Activated T-helper 1 cell treated with Interleukin-2 at 50 U/mL for 16 hours (primary cell): ENCODE measurements at regions not wholly inside any gene's neighbourhood (a gene's known extent, or its start where the extent isn't known, plus 50 kb on each side); places are given as distances from the start of the nearest gene placed in this dataset.
"Not testable (repeated sequence)": the region's sequence is repeated elsewhere in the genome, so short reads cannot be mapped to it uniquely, and the experiment has no call there.

Source experiments
- DNase-seq: peaks from one replicate; pipeline ENCODE4 v3.0.0-alpha.2; 2020; ENCODE audit warnings: low read depth

- no peak for DNase-seq
Measured at GRCh38 chr7:66539902-66540375, 88.7 kb upstream of the KCTD7 start.

DNA sequence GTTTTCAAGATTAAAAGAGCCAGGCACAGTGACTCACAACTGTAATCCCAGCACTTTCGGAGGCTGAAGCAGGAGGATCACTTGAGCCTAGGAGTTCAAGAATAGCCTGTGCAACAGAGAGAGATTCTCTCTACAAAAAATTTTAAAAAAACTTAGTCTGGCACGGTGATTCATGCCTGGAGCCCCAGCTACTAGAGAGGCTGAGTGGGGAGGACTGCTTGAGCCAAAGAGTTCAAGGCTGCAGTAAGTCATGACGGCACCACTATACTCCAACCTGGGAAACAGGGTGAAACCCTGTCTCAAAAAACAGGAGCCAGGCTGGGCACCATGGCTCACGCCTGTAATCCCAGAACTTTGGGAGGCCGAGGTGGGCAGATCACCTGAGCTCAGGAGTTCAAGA lies 86.6 kb upstream of the KCTD7 start:
- no peak for DNase-seq

- DNase-seq = no peak
Measured at GRCh38 chr7:66542528-66543269, 86.0 kb upstream of the KCTD7 start.

DNA sequence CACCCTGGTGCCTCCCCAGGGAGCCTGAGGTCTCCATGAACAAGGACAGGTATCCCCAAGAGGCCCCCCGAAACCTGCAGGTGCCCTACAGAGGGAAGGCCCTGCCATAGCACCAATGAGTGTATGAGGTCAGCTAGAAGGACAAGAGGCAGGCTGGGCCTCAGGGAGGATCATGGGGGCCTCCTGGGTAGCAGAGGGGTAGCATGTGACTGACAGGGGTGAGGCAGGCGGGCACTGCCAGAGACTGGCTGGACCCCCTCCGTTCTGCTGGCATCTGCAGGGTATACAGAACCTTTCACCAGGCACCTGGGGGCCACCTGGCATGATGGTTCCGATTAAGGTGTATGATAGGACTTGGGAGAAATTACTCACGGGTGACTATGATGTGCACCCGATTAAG lies 79.2 kb upstream of the KCTD7 start:
- no peak for DNase-seq

DNA sequence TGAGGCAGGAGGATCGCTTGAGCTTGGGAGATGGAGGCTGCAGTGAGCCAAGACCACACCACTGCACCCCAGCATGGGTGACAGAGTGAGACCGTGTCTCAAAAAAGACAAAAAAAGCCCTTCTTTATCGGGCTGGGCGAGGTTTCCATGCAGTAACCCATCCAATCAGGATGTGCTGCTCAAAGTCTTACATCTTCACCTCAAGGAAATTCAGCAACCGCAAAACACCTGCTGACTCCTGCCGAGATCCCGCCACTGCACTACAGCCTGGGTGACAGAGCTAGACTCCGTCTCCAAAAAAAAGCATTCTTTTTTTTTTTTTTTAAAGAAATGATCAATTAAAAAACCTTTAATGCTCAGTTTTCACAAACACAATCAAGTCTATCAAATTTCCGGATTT lies 75.7 kb upstream of the KCTD7 start:
- DNase-seq = no peak

GRCh38 chr7:66553675-66554074 lies 75.0 kb upstream of the KCTD7 start:
- DNase-seq = not testable (repeated sequence)

- DNase-seq = not testable (repeated sequence)
Measured at GRCh38 chr7:66554291-66554690, 74.4 kb upstream of the KCTD7 start.

GRCh38 chr7:66554842-66555430 lies 73.7 kb upstream of the KCTD7 start:
- DNase-seq = not testable (repeated sequence)

- DNase-seq = no peak
Measured at GRCh38 chr7:66556177-66556548, 72.5 kb upstream of the KCTD7 start.

- no peak for DNase-seq
Measured at GRCh38 chr7:66556549-66557213, 72.0 kb upstream of the KCTD7 start.

DNA sequence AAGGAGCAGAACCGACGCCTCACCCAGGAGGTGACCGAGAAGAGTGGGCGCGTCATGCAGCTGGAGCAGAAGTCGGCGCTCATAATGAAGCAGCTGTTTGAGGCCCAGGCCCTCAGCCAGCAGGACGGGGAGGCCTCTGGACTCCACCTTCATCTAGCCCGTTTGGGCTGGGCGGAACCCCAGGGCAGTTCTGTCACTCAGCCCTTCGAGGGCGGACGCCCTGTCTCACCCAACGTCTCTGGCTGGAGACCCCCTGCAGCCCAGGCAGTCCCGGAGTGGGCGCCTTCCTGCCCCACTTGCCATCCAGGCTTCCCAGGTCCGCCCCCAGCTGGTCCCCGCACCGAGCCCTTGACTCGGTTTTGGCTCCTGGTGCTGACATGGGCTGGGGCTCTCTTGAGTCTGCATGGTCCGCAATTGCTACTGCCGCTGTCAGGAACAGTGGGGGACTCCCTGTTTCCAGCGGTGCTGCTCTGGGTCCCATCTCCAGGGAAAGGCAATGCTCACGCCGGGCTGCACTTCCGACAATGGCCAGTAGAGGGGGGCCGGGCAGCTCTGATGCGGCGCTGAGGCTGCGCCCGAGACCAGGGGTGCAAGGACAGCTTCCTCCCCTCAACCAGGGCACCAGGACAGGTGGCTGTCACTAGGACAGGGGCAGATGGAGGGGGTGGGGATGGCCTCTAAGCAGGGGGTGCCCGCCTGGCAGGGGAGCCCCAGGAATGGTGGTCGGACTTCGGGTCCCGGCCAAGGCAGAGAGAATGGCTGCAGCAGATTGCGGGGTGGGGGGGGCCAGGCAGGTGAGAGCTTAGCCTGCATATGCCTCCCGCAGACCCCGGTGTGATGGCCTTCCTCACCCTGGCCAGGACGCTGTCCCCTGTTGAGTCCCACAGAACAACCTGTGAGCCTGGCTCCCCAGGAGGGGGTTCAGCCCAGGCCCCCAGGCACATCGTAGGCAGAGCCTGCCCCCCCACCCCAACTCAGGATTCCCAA lies 71.2 kb upstream of the KCTD7 start:
- peak; percentile 47 for DNase-seq

DNA sequence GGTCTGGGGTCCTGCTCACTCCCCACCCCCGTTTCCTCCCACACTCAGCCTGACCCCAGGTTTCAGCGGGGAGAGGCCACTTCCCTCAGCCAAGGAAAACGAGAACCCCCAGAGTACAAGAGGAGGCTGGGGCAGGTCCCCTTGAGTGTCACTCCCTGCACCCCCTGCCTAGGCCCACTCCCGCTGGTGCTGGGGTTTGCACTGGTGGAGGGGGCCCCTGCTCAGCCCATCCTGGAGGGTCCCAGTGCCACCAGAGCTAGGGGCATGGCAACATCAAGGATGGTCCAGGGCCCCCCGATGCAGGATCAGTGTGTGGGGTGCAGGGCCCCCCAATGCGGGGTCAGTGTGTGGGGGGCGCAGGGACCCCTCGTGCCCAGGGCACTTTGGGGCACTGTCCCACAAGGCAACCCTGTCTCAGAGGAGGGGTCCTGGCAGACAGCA lies 70.5 kb upstream of the KCTD7 start:
- no peak for DNase-seq

GRCh38 chr7:66558660-66559465 lies 69.8 kb upstream of the KCTD7 start:
- no peak for DNase-seq

- no peak for DNase-seq
Measured at GRCh38 chr7:66564045-66564444, 64.6 kb upstream of the KCTD7 start.

DNA sequence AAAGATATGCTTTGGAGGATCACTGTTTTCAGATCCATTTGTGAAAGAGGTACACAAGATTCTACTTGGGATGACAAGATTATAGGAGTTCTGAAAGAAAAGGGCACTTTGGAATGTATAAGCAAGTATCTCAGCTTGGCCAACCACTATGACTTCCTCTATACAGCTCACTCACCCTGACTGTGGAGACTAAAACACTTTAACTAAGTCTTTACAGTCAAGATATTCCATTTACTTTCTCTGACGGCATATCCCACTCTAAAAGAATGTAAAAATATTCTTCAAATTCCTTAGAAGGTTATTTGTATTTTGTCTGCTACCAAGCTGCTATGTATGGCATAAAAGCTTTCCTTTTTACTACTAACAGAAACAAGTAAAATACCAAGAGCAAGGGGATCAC lies 58.5 kb upstream of the KCTD7 start:
- DNase-seq = not testable (repeated sequence)

DNA sequence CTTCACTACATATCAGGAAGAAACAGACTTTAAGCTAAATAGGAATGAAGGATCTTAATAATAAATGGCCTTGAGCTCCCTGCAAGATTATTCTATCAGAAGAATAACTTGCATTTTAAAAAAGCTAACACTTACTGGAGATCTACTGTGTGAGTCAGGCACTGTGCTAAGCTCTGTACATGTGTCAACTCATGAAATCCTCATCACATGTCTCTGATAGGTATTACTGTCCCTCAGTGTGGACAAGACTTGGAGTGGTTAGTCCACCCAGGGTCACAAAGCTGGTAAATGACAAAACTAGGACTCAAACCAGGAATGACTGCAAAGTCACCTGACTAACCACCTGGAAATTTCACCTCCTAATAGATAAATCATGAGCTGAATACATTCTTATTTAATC lies 57.1 kb upstream of the KCTD7 start:
- DNase-seq = no peak

- not testable (repeated sequence) for DNase-seq
Measured at GRCh38 chr7:66573782-66574495, 54.7 kb upstream of the KCTD7 start.

- DNase-seq = not testable (repeated sequence)
Measured at GRCh38 chr7:66574768-66575167, 53.9 kb upstream of the KCTD7 start.

GRCh38 chr7:66575398-66575797 lies 53.3 kb upstream of the KCTD7 start:
- no peak for DNase-seq

DNA sequence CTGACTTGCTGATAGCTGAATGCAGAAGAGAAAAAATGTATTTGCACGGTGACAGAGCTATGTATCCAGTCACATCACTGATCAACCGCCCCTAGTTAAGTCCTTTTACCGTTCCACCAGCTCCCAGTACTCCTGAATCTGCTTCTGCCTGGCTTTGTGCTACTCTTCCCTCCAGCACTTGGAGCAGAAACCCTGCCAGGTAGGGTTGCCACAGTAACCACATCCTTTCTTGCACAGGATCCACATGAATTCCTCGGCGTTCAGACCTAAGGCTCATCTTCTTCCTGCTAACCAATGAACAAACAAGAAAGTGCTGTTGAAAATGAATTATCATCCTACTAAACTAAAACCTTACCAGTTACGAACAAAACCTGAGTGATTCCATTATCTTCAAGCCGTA lies 52.0 kb upstream of the KCTD7 start:
- no peak for DNase-seq
